ENCODE measurements at regions not wholly inside any gene's neighbourhood (a gene's known extent, or its start where the extent isn't known, plus 50 kb on each side); places are given as distances from the start of the nearest gene placed in this dataset.

- H3K4me1 ChIP-seq = no peaks in the 10 kb centered on the region
- no peaks in the 10 kb centered on the region for H3K36me3 ChIP-seq
- intact Hi-C loops (cut with DNase I) = no loop called here
- TF ChIP-seq POLR2A (IDR thresholded peaks at IDR 0.05) (no peak), CTCF (IDR thresholded peaks at IDR 0.05) (no peak)
- H3K4me3 ChIP-seq = no peak overlapping the region
- H3K9me3 ChIP-seq = no peaks in the 10 kb centered on the region
- DNase-seq = no peak
- 25 to 47% methylated on average over 2 of the region's 2 CpGs for WGBS, 2 donors
- no peaks in the 10 kb centered on the region for H3K27me3 ChIP-seq
- no peak overlapping the region for H3K27ac ChIP-seq
These were observed 116.2 kb downstream of the NSUN3 start for GRCh38 chr3:94179059-94179458.

- Histone ChIP-seq H3K9me3 (no peaks in the 10 kb centered on the region), H3K27ac (no peak overlapping the region), H3K27me3 (no peaks in the 10 kb centered on the region), H3K4me1 (no peaks in the 10 kb centered on the region), H3K36me3 (no peaks in the 10 kb centered on the region), H3K4me3 (no peak overlapping the region)
- TF ChIP-seq POLR2A (IDR thresholded peaks at IDR 0.05) = no peak
- TF ChIP-seq CTCF (IDR thresholded peaks at IDR 0.05) = no peak
- DNase-seq = no peak
- intact Hi-C loops (cut with DNase I) = no loop called here
- WGBS, 2 donors = 72 to 77% methylated on average over 6 of the region's 6 CpGs
These were observed 120.7 kb downstream of the NSUN3 start for GRCh38 chr3:94183551-94183950.

- no peak for TF ChIP-seq CTCF (IDR thresholded peaks at IDR 0.05)
- no peak for TF ChIP-seq POLR2A (IDR thresholded peaks at IDR 0.05)
- no peaks in the 10 kb centered on the region for H3K36me3 ChIP-seq
- WGBS, 2 donors = 0 to 28% methylated on average over 1 of the region's 1 CpG
- H3K9me3 ChIP-seq = no peaks in the 10 kb centered on the region
- H3K4me3 ChIP-seq = no peak overlapping the region
- no peaks in the 10 kb centered on the region for H3K27me3 ChIP-seq
- H3K4me1 ChIP-seq = no peaks in the 10 kb centered on the region
- H3K27ac ChIP-seq = no peak overlapping the region
- intact Hi-C loops (cut with DNase I) = no loop called here
- DNase-seq = no peak
These were observed 121.9 kb downstream of the NSUN3 start for GRCh38 chr3:94184781-94185180.

- 64 to 68% methylated on average over 2 of the region's 2 CpGs for WGBS, 2 donors
- TF ChIP-seq CTCF (IDR thresholded peaks at IDR 0.05) (no peak), POLR2A (IDR thresholded peaks at IDR 0.05) (no peak)
- Histone ChIP-seq H3K4me3 (no peak overlapping the region), H3K36me3 (no peaks in the 10 kb centered on the region), H3K4me1 (no peaks in the 10 kb centered on the region), H3K27me3 (no peaks in the 10 kb centered on the region), H3K27ac (no peak overlapping the region), H3K9me3 (no peaks in the 10 kb centered on the region)
- no peak for DNase-seq
- intact Hi-C loops (cut with DNase I) = no loop called here
These were observed 122.9 kb downstream of the NSUN3 start for GRCh38 chr3:94185753-94186152.

GRCh38 chr3:94187697-94188096, 124.8 kb downstream of the NSUN3 start:
- no peaks in the 10 kb centered on the region for H3K36me3 ChIP-seq
- DNase-seq = no peak
- H3K27me3 ChIP-seq = no peaks in the 10 kb centered on the region
- no peak overlapping the region for H3K4me3 ChIP-seq
- intact Hi-C loops (cut with DNase I) = no loop called here
- TF ChIP-seq CTCF (IDR thresholded peaks at IDR 0.05) (no peak), POLR2A (IDR thresholded peaks at IDR 0.05) (no peak)
- no peaks in the 10 kb centered on the region for H3K4me1 ChIP-seq
- no peaks in the 10 kb centered on the region for H3K9me3 ChIP-seq
- WGBS, 2 donors = 52 to 67% methylated on average over 2 of the region's 2 CpGs
- H3K27ac ChIP-seq = no peak overlapping the region
